NCI-H510A treated with DMSO at 0.1 percent for 48 hours (cell line): ENCODE measurements at regions not wholly inside any gene's neighbourhood (a gene's known extent, or its start where the extent isn't known, plus 50 kb on each side); places are given as distances from the start of the nearest gene placed in this dataset.
"Not testable (repeated sequence)": the region's sequence is repeated elsewhere in the genome, so short reads cannot be mapped to it uniquely, and the experiment has no call there.

Experiments used
- DNase-seq: peaks from one replicate; lab custom pipeline; 2025; lab: John Stamatoyannopoulos, UW

- DNase-seq = no peak
These were observed 74.6 kb downstream of the AASDHPPT start for GRCh38 chr11:106152013-106152412.

DNA sequence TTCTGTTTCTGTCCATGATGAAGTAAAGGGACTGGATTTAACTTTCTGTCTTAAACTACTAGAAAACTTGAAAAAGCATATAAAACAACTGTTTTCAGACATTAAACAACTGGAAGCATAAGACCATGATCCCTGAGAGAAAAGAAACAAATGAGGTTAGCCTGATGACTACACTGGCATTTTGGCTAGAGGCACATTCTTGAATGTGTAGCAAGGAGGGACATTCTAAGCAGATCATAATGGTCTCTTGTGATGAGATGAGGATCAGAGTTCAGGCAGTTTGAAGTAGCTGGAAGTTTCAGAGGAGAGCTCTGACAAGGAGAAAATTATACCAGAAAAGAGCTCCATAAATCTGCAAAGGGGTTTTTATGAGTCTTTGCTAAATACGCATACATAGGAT is 75.4 kb downstream of the AASDHPPT start:
- DNase-seq = no peak

- peak; percentile 28 for DNase-seq
These were observed 79.0 kb downstream of the AASDHPPT start for GRCh38 chr11:106156290-106156937.

- no peak for DNase-seq
These were observed 80.9 kb downstream of the AASDHPPT start for GRCh38 chr11:106158406-106158805.

- no peak for DNase-seq
These were observed 82.4 kb downstream of the AASDHPPT start for GRCh38 chr11:106159836-106160235.

DNA sequence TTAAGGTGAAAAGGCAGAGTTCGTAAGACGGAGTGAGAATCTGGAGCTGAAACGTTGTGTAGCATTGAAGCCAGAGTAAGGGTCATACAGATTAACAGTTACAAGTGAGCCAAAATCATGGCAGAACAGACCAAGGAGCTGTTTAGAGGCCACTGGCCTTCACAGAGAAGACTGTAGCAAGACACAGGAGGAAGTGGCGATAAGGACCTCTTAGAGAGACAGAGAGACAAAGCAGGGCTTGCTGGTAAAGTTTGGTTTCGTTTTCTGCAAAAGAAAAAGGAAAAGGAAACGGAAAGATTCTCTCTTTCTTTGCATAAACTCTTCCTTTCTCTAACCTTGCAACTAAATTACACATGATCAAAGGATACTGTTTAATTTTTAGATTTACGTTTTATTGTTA is 83.0 kb downstream of the AASDHPPT start:
- DNase-seq = no peak

- DNase-seq = no peak
These were observed 84.5 kb downstream of the AASDHPPT start for GRCh38 chr11:106161775-106162634.

DNA sequence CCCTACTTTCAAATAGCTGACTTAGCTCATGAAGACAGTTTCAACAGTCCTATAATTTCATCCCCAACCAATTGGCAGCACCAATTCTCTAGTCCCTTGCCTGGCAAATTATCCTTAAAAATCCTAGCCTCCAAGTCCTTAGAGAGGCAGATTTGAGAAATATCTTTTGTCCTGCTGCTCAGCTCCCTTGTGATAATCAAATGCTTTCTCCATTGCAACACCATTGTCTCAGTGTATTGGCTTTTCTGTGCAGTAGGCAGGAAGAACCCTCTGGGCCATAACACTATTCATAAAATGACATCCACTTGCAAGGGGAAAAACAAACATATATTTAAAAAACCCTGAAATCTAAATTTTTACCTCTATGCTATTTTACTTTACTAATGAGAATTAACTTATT is 89.6 kb downstream of the AASDHPPT start:
- no peak for DNase-seq

- DNase-seq = no peak
These were observed 95.0 kb downstream of the AASDHPPT start for GRCh38 chr11:106172386-106172991.

GRCh38 chr11:106173291-106173690 is 95.8 kb downstream of the AASDHPPT start:
- DNase-seq = no peak

DNA sequence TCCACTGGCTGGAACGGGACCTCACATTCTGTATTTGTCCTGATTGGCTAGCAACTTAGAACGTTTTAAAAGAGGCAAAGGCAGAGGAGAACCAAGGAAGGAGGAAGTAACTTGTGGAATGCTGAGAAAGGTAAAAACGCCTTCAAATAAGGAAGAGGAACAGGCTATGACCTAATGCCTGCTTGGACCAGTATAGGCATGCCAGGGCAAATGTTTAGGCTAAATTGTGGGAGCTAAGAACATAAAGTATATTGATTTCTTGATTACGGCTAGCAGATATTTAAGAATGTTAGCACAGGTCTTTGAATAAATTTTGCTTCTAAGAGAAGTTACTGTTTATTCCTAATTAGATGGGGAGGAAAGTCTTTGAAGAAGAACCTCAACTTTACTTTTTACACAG is 96.5 kb downstream of the AASDHPPT start:
- DNase-seq = not testable (repeated sequence)

DNA sequence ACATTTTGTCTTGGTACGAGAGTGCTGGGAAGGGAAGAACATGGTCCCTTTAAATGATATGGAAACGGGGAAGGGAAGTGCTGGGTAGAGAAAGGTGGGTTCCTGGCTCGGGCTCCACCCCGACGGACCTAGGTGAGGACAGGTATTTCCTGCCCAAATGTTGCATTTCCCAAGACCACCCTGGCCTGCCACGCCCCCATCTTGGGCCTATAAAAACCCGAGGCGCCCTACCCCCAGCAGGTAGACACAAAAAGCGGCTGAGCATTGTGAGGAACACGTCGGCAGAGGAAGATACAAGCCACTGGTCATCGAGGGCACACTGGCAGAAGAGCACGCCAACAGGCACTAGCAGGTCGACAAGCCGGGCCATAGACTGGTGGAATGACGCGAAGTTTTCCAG is 99.4 kb downstream of the AASDHPPT start:
- DNase-seq = no peak

DNA sequence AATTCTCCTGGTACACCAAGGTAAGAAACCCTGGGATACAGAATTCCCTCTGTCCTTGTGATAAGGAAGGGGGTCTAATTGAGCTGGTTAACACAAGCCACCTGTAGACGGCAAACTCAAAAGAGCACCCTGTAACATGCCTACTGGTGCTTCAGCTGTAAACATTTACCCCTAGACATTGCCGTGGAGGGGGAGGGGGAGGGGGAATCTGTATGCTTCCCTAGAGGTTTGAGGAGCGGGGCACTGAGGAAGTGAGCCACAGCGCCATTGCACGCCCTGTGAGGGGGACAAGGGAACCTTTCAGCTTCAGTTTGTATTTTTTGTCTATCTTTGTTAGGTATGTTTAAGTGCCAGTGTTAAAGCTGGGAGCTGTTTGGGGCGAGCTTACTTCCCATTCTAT is 99.8 kb downstream of the AASDHPPT start:
- DNase-seq = no peak

DNA sequence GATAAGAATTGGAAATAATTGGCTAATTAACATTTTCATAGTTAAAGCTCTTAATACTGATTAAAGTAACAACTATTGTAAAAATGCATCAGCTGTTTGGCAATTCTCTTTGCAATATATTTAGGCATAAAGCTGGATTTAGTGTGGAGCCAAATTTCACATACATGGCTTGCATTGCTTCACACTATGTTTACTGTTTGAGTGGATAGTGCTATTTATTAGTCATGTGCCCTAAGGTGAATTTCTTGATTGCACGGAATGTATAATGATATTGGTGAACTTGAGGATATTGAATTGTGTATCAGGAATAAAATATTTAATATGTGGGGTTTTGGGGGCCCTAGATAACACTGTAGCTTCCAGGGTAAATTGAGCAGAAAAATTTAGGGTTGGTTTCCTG is 100.9 kb downstream of the AASDHPPT start:
- no peak for DNase-seq

- DNase-seq = no peak
These were observed 101.6 kb downstream of the AASDHPPT start for GRCh38 chr11:106179048-106179447.

DNA sequence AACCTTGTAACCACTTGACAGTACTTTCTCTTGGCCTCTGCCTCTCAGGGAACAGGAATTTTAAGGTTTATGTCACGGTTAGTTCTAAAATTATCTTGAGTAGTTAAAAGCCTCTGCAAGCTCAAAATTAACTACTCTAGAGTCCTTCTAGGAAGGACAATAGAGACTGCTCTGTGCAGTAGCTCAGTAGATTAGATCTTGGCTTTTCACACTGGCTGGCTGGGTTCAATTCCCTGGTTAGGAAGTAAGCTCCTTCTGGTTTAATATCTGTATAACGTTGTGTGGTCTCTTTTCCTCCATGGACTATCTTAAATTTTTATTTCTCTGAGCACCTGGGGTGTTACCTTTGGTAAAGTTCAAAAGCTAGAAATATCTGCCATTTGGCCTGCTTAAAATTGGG is 109.2 kb downstream of the AASDHPPT start:
- DNase-seq = no peak

GRCh38 chr11:106187860-106188456 is 110.5 kb downstream of the AASDHPPT start:
- no peak for DNase-seq

DNA sequence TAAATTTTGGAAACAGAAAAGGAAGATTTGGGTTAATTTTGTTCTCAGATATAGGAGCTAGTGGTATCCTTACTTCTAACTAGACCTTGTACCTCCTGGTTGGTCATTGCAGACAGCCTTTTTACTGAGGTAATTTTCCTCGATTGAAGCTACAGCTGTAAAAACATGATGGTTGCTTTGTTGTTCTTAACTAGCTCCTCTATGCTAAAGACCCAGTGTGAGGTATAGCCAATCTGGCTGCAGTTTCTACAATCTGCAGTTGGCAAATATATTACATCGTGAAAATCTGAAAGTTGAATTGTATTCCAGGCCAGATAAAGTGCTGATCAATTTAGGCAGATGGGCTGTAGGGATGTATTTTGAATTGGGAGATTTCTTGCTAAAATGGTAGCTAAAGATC is 116.5 kb downstream of the AASDHPPT start:
- DNase-seq = no peak

GRCh38 chr11:106197438-106197837 is 120.0 kb downstream of the AASDHPPT start:
- no peak for DNase-seq

DNA sequence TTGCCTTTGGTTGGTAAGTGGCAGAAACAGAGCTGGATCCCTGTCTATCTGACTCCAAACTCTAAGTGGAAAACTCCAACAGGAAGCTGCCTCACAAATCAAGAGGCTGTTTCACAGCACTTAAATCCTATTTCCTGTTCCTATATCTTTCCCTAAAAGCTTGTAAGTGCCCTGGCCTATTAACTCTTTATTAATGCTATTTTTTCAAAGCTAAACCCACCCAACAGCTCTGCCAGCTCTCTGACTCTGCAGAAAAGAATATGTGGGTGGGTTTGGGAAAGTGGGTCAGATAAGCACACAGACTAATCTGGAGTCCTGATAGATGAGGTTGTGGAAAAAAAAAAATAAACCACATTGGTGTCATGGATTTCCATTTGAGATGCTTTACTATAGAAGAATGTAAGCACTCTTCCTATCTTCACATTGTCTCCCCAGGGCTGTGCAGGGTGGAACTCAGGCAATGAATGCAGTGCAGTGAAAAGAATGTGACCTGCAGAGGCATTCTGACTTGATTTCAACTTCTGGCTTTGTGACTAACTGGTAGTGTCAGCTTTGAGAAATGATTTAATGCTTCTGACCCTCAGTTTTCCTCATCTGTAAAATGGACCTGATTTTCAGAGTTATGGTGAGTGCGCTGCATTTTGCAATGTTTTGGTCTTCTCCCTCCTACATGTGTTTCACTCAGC is 125.6 kb downstream of the AASDHPPT start:
- no peak for DNase-seq

DNA sequence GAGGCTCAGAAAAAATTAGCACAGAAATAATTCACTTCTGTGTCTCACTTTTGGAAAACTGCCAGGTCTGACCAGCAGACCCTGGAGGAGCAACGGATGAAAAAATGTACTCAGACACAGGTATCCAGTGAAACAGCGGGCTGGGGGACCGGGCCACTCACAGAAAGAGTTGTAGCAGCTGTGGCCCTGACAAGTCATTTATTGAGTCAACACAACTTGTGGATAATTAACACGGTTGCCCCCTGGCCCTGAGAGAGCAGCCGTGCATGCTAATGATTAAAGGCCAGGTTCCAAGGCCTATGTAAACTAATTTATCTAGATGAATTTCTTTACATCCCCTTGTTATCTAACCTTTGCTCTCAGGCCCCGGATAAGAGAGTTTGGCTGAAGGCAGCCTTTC is 131.3 kb downstream of the AASDHPPT start:
- no peak for DNase-seq

- DNase-seq = no peak
These were observed 134.6 kb downstream of the AASDHPPT start for GRCh38 chr11:106212081-106212480.
